GM21723 (cell line): ENCODE measurements at regions not wholly inside any gene's neighbourhood (a gene's known extent, or its start where the extent isn't known, plus 50 kb on each side); places are given as distances from the start of the nearest gene placed in this dataset.

Source experiments
- ATAC-seq: cut with Tn5 transposase; IDR thresholded peaks from one replicate; pipeline ENCODE4 v1.9.1; 2021; ENCODE audit warnings: mild to moderate bottlenecking, moderate library complexity; ENCODE audit not compliant: unreplicated experiment

DNA sequence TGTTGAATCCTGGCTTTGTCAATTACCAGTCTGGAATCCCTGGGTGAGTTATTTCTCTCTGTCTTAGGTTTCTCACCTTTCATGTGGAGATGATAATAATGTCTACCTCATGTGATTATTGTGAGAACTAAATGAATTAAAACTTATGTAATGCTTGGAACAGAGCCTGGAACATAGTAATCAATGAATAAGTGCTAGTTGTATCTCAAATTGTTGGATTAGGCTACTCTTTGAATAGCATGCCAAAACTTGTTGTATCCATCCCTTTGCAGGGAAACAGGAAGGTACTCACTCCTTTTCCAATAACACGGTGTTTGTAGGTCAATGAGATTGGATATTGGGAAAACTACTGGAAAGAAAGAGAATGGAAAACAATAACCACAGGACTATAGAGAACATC is 796.6 kb upstream of the ZEB2 start:
- ATAC-seq: no peak

DNA sequence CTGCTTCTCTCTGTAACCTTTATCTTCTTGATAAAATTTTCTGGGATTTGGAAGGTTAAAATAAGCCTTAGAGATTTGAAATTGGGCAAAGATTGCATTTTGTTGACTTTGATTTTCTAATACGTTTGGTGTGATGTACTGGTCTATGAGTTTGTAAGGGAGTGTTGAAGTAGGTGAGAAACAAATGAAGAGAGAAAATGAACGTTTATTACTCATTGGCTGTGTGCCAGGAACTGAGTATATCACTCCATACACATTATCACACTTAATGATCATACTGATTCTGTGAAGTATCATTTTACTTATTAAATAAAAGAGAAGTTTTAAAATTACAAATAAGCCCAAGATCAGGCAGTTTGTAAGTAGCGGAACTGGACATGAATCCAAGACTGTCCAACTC is 795.1 kb upstream of the ZEB2 start:
- ATAC-seq: no peak

GRCh38 chr2:145314119-145314633 is 794.3 kb upstream of the ZEB2 start:
- ATAC-seq: no peak

DNA sequence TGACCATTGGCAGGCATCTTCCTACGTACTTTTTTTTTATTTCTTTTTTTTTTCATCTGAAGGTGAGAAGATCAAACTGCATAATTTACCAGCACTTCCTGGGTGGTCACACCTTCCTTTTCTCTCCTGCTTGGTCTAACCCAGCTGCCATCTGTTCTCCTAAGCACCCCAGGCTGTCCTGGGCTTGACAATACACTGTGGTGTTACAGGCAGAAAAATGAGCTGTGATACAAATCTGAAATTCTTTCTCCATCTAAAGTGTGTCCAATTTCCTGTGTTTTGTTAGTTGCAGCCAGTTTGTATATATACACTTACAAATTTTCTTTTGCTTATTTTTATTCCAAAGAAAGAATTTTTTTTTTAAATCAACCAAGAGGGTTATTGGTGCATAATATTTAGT is 786.0 kb upstream of the ZEB2 start:
- ATAC-seq: no peak

GRCh38 chr2:145304501-145304900 is 784.6 kb upstream of the ZEB2 start:
- ATAC-seq: no peak

DNA sequence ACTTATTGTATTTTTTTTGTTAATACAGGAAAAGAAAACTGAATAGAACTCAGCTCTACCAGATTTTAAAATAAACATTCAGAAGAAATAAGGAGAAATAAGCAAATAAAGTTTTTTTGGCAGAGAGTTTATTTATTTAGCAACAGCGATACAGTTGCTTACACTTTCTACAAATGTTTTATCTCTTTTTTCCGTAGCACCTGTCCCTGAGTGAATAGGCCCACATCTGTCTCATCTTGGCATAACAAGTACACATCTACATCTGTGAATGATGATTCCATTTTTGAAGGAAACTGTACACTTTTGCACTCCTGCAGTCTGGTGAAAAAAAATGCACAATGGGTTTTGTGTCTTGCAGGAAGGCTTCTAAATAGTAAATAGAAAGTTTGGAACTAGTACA is 783.6 kb upstream of the ZEB2 start:
- no peak for ATAC-seq

DNA sequence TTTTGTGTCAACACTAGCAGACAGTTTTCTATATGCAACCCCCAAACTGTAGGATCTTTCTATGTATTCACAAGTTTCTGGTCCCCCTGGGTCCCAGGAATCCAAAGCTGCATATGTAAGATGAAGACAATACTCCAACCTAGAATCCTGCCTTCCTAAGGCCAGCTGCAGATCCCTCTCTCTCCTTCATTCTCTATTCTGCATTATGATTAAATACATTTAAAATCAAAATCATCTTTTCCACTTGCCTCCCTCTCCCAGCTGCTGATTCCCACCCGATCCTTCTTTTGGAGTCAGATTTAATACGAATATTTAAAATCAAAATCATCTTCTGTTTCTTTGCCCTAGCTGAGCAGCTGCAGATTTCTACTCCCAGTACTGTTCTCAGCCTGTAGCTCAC is 783.0 kb upstream of the ZEB2 start:
- ATAC-seq: no peak

DNA sequence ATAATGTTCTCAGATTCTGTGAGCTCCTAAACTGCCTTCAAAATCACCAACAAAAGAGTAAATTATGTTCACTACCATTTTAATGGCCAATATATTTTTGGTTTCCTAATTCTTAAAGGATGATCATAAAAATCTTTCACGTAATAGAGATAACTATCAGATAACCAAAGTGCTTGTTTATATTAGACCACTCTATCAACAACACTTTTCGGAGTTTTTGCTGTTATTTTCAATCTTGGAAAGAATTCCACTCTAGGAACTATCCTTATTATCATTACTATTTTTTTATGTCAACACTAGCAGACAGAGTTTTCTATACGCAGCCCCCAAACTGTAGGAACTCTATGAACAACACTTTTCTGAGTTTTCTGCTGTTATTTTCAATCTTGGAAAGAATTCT is 782.5 kb upstream of the ZEB2 start:
- no peak for ATAC-seq

DNA sequence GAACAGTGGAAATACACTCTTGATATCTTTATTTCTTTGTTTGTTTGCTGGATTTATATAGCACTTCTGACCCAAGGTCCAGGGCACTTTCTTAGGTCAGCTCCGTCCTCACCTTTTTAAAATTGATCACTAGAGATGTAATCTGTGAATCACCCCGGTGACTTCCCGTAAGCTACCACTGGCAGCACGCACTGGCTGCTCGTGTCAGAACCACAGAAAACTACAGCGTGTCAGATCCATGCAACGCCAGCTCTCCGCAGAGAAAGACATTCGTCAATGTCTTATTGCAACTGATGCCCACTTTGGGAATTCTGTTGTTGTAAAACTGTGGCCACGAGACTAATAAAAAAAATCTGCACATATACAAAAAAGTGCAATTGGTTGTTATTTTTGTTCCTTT is 779.4 kb upstream of the ZEB2 start:
- no peak for ATAC-seq

GRCh38 chr2:145292166-145292565 is 772.2 kb upstream of the ZEB2 start:
- ATAC-seq: no peak

DNA sequence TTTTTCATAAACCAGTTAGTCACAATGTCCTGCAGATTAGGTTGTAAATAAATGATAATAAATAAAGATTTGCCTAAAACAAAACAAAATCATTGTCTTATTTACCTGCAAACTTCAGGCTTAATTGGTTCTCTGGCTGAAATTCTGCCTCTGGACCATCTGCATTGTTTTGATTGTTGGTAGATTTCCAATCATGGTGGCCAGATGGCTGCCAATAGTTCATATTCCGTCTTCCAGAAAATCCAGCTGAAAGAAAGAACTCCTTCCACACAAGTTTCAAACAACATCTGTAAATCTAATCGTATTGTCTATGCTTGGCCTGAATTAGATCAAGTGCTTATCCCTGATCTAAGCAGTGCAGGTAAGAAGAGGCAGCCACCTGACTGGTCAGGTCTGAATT is 771.1 kb upstream of the ZEB2 start:
- no peak for ATAC-seq

DNA sequence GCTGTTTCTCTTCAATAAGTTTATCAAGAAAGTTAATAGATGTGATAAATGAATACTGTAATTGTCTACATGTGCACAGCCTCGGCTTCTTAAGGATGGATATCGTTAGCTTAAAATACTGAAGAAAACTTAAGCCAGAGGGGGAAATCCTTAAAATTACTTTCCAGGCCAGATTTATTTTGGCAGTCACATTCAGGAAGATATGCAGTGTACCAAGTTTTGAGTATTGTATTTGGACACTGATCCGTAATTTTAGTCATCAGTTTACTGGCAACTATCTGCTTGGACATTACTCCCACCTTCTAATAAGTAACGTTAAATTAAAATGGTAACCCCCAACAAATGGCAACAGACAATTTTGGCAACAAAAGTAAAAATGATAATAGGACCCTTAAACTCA is 770.0 kb upstream of the ZEB2 start:
- no peak for ATAC-seq

DNA sequence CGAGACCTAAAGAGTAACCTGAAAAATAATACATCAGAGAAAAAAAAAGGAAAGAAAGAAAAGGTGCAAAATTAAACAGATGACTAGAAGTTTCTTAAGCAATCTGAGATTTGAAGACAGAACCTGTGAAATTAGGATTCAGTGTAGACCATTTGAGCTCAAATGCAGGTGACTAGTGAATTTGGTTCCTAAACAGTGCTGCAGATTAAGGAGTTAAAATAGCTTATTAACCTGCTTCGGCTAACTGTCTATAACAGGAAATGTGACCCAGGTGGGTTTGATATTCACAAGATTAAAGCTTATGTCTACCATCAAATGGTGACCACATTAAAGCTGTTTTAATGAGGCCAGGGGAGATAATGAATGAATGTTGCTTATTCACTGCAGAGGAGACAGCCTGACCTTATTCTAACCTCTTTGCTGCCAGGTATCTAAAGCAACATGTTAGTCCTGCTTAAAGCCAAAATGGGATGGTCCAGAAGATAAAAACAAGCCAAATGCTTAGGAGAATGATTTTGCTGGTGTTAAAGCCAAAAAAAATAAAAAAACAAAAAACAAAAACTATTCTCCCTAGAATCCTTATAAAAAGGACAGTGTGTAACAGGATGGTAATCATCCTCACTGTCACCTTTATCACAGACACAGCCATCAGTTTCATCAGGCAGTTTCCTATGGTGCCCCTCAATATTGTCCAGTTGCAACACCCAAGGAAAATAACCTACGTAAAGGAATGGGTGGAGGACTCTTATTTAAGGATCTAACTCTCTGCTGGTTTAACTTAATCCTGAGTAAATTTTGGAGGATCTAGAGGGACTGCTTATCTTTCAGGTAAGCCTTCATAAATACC is 769.0 kb upstream of the ZEB2 start:
- ATAC-seq: no peak

GRCh38 chr2:145287736-145288135 is 767.8 kb upstream of the ZEB2 start:
- no peak for ATAC-seq

GRCh38 chr2:145286716-145287275 is 766.9 kb upstream of the ZEB2 start:
- ATAC-seq: no peak

DNA sequence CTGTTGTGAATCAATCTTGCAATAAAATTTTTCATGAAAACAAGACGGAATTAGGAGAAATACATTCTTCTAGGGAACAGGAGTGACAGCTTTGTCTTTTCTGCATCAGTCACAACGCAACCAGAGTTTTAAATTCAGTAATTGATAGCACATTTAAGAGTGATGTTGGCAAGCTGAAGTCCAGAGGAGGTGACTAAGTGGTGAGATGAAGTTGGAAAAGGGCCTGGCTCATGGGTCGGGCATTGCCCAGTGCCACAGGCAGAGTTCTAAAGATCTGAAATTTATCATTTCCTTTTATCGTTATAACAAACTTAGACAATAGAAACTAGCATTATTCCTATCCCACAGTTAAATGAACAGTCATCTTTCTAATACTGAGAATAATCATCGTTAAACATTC is 764.6 kb upstream of the ZEB2 start:
- ATAC-seq: no peak

DNA sequence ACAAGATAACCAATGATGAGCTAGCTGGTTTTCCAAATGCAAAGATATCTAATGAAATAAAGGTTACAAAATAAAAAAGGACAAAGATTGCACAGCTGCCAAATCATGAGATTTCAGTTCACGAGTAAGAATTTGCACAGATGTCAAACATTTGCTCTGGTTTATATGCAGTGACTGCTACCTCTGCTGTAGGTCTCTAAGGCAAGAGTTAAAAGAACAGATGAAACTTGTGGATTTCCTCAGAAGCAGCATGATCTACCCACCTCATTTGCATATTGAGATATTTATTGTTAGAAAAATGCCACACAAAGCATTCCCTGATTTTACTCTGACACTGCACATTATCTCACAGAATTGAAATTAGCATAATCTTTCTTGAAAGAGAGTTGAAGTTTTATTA is 763.2 kb upstream of the ZEB2 start:
- no peak for ATAC-seq

GRCh38 chr2:145277922-145278321 is 758.0 kb upstream of the ZEB2 start:
- ATAC-seq: no peak

DNA sequence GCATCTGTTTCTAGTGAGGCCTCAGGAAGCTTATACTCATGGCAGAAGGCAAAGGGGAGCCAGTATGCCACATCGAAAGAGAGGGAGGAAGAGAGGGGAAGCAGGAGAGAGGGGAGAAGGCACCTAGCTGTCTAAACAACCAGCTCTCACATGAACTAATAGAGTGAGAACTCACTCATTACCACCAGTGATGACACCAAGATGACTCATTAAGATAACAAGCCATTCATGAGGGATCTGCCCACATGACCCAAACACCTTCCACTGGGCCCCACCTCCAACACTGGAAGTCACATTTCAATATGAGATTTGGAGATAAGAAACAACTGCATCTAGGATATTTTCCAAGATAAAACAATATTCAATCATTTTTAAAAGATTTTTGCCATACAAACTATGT is 753.9 kb upstream of the ZEB2 start:
- no peak for ATAC-seq

DNA sequence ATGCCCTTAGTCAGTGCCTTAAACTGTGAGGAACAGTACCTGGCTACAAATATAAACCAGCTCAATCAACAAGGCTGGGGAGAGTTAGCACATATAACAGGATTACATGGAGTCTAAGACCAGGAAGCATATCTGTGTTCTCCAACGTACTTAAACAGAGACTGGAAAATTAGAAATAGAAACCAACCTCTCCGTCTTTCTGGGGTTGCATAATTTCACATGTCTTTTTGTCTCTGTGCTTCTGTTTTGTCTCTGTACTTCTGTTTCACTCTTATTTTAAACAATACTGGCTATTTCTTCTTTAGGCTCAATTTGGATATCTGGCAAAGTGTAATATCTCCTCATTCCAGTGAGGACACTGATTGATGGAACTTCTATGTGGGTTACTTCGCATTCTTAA is 749.0 kb upstream of the ZEB2 start:
- no peak for ATAC-seq

GRCh38 chr2:145267451-145267850 is 747.5 kb upstream of the ZEB2 start:
- ATAC-seq: no peak

DNA sequence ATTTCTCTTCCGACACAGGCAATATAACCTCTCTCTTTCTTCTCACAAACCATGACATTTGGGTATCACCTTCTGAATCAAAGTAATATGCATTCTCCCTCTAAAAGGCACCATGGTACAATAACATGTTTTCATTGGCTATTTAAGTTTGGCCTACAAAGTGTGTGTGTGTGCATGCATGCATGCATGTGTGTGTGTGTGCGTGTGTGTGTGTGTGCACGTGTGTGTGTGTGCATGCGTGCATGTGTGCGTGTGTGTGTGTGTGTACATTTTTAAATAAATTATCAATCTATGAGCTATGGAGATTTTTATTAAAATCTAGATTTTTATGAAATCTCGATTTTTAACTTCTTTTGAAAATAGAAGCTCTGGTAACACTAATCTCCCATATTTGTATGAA is 745.3 kb upstream of the ZEB2 start:
- ATAC-seq: no peak

- no peak for ATAC-seq
Measured at GRCh38 chr2:145260674-145261073, 740.8 kb upstream of the ZEB2 start.
